ENCODE measurements at regions not wholly inside any gene's neighbourhood (a gene's known extent, or its start where the extent isn't known, plus 50 kb on each side); places are given as distances from the start of the nearest gene placed in this dataset.

GRCh38 chr11:121933694-121934093, 182.3 kb downstream of the BLID start:
- Histone ChIP-seq H3K9me3 (no peaks in the 10 kb centered on the region), H3K4me1 (peaks cover 0 to 21% (median 8%) of the 10 kb centered on the region in 12 donors), H3K4me3 (no peak overlapping the region), H3K36me3 (no peaks in the 10 kb centered on the region), H3K27me3 (no peaks in the 10 kb centered on the region), H3K27ac (no peak overlapping the region)
- ATAC-seq, result no peak
- intact Hi-C loops (cut with DNase I), result loop anchor here in 1 of 10 donors (10.0 kb wide), 1 partner anchor 171 kb away; no protein-coding TSS in a partner anchor
- TF ChIP-seq CTCF (IDR thresholded peaks at IDR 0.05) (no peak), POLR2A (IDR thresholded peaks at IDR 0.05) (no peak)
- DNase-seq, result no peak
- WGBS, 4 donors, result 76 to 88% (median 85%) methylated on average over 2 of the region's 2 CpGs

GRCh38 chr11:121933294-121933693, 182.7 kb downstream of the BLID start:
- no peaks in the 10 kb centered on the region for H3K9me3 ChIP-seq
- H3K4me3 ChIP-seq, result no peak overlapping the region
- no peaks in the 10 kb centered on the region for H3K36me3 ChIP-seq
- no peaks in the 10 kb centered on the region for H3K27me3 ChIP-seq
- DNase-seq, result no peak
- H3K27ac ChIP-seq, result no peak overlapping the region
- ATAC-seq, result no peak
- WGBS, 4 donors, result 90 to 98% (median 97%) methylated on average over 8 of the region's 8 CpGs
- H3K4me1 ChIP-seq, result peaks cover 0 to 21% (median 8%) of the 10 kb centered on the region in 12 donors
- intact Hi-C loops (cut with DNase I), result loop anchor here in 1 of 10 donors (10.0 kb wide), 1 partner anchor 172 kb away; no protein-coding TSS in a partner anchor
- TF ChIP-seq CTCF (IDR thresholded peaks at IDR 0.05) (no peak), POLR2A (IDR thresholded peaks at IDR 0.05) (no peak)

GRCh38 chr11:121932646-121933185, 183.3 kb downstream of the BLID start:
- TF ChIP-seq CTCF (IDR thresholded peaks at IDR 0.05) (no peak), POLR2A (IDR thresholded peaks at IDR 0.05) (no peak)
- Histone ChIP-seq H3K36me3 (no peaks in the 10 kb centered on the region), H3K4me1 (peaks cover 0 to 21% (median 8%) of the 10 kb centered on the region in 12 donors), H3K4me3 (no peak overlapping the region), H3K9me3 (no peaks in the 10 kb centered on the region), H3K27me3 (no peaks in the 10 kb centered on the region), H3K27ac (no peak overlapping the region)
- WGBS, 4 donors, result 93 to 96% (median 95%) methylated on average over 3 of the region's 3 CpGs
- intact Hi-C loops (cut with DNase I), result loop anchor here in 1 of 10 donors (10.0 kb wide), 1 partner anchor 172 kb away; no protein-coding TSS in a partner anchor
- DNase-seq, result no peak
- no peak for ATAC-seq

GRCh38 chr11:121931748-121932352, 184.2 kb downstream of the BLID start:
- no peaks in the 10 kb centered on the region for H3K27me3 ChIP-seq
- DNase-seq, result no peak
- TF ChIP-seq CTCF (IDR thresholded peaks at IDR 0.05) (no peak), POLR2A (IDR thresholded peaks at IDR 0.05) (no peak)
- intact Hi-C loops (cut with DNase I), result loop anchor here in 1 of 10 donors (10.0 kb wide), 1 partner anchor 173 kb away; no protein-coding TSS in a partner anchor
- ATAC-seq, result no peak
- no peak overlapping the region for H3K27ac ChIP-seq
- H3K9me3 ChIP-seq, result no peaks in the 10 kb centered on the region
- H3K4me3 ChIP-seq, result no peak overlapping the region
- no peaks in the 10 kb centered on the region for H3K36me3 ChIP-seq
- H3K4me1 ChIP-seq, result peaks cover 0 to 21% (median 8%) of the 10 kb centered on the region in 12 donors
- WGBS, 4 donors, result 72 to 84% (median 77%) methylated on average over 4 of the region's 4 CpGs
